ENCODE measurements at regions not wholly inside any gene's neighbourhood (a gene's known extent, or its start where the extent isn't known, plus 50 kb on each side); places are given as distances from the start of the nearest gene placed in this dataset.

GRCh38 chr9:28868228-28868990 lies 1295.1 kb upstream of the C9orf72 start:
- TF ChIP-seq CTCF (IDR thresholded peaks at IDR 0.05; ENCODE audit: low read depth, low read length, poor library complexity, severe bottlenecking), result no peak
- no peak for TF ChIP-seq EZH2phosphoT487 (IDR thresholded peaks at IDR 0.05; ENCODE audit: borderline replicate concordance, low read length)

Data from DOHH2 (cell line).